HG02852 (cell line): ENCODE measurements at regions not wholly inside any gene's neighbourhood (a gene's known extent, or its start where the extent isn't known, plus 50 kb on each side); places are given as distances from the start of the nearest gene placed in this dataset.

Source experiments
- ATAC-seq: cut with Tn5 transposase; IDR thresholded peaks from one replicate; pipeline ENCODE4 v1.9.1; 2021; ENCODE audit warnings: mild to moderate bottlenecking, moderate library complexity; ENCODE audit not compliant: unreplicated experiment

DNA sequence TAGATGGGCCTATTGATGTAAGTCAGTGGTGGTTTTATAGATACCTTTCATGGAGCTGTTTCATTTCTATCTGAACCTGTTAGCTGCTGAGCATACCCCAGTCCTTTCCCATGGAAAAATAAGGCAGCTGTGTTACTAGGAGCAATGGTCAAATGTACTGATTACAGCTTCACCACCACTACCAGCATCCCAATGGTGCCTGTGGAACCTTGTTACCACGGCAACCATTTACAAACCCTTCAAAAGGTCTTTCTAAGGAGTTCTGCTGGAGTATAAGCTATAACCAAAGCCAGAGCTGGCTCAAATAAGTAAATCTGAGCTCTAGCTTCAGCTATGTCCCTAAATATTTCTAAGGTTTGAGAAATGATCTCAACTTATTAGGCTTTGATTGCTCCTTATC lies 133.4 kb upstream of the ACP3 start:
- no peak for ATAC-seq

- no peak for ATAC-seq
Observed at GRCh38 chr3:132187746-132188145, 129.5 kb upstream of the ACP3 start.

- no peak for ATAC-seq
Observed at GRCh38 chr3:132189601-132190000, 127.6 kb upstream of the ACP3 start.

DNA sequence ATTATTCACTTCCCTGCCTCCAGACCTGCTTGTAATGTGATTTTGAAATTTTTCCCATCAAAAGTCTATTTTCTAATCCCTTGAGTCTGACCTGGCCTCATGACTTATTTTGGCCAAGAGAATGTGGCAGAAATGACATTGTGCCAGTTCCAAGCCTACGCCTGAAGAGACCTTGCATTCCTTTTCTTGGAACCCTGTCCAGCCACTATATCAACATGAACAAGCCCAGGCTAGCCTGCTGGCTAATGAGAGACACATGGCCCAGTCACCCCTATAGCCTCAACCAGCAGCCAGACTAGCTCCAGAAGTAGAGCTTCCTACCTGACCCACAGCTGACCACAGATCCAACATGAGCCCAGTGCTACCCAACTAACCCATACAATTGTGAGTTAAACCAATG lies 121.1 kb upstream of the ACP3 start:
- no peak for ATAC-seq

GRCh38 chr3:132198516-132198915 lies 118.7 kb upstream of the ACP3 start:
- ATAC-seq = no peak

GRCh38 chr3:132199451-132199850 lies 117.8 kb upstream of the ACP3 start:
- ATAC-seq = no peak

- ATAC-seq = no peak
Observed at GRCh38 chr3:132202586-132202985, 114.6 kb upstream of the ACP3 start.

DNA sequence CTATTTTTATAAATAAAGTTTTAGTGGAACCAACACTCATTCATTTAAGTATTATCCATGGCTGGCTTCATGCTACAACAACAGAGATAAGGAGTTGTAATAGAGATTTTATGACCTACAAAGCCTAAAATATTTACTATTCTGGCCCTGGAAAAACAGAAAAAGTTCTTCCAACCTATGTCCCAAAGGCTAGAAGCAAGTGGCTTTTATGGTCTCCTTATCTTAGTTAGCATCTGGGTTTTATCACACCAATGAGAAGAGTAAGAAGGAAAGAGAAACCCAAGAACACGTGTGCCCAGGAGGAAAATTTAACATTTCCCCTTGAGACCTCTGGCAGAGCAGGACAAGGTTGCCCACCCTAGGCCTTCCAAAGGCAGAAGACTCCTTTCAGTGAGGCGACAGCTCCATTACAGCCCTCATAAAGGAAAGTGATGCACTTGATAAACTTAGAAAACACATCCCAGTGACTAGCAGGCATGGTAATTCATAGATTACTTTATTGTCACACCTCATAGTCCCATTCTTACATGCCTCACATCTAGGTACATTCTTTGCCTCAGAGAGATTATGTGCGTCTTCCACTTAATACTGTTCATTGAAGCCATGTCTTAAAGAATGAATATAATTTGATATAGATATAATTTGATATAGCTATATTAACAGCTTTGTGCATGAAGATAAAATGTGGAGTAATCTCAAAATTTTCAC lies 113.2 kb upstream of the ACP3 start:
- no peak for ATAC-seq

GRCh38 chr3:132205609-132206008 lies 111.6 kb upstream of the ACP3 start:
- ATAC-seq = no peak

DNA sequence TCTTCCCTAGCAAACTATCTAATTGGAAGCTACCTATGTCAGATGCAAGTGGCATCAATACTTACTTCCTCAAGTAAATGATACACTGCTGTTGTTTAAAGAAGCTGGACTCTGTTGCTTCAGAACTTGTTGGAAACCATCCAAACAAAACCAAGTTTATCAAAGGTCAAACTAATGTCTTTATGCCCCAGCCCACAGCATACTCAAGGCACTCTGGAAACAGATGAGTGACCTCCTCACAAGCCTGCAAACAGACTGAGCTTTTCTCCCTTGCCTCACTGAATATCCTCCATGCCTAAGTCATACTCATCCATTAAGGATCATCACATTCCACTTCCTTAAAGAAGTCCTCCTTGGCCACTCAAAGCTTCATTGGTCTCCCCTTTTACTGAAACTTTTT lies 107.4 kb upstream of the ACP3 start:
- ATAC-seq = no peak

DNA sequence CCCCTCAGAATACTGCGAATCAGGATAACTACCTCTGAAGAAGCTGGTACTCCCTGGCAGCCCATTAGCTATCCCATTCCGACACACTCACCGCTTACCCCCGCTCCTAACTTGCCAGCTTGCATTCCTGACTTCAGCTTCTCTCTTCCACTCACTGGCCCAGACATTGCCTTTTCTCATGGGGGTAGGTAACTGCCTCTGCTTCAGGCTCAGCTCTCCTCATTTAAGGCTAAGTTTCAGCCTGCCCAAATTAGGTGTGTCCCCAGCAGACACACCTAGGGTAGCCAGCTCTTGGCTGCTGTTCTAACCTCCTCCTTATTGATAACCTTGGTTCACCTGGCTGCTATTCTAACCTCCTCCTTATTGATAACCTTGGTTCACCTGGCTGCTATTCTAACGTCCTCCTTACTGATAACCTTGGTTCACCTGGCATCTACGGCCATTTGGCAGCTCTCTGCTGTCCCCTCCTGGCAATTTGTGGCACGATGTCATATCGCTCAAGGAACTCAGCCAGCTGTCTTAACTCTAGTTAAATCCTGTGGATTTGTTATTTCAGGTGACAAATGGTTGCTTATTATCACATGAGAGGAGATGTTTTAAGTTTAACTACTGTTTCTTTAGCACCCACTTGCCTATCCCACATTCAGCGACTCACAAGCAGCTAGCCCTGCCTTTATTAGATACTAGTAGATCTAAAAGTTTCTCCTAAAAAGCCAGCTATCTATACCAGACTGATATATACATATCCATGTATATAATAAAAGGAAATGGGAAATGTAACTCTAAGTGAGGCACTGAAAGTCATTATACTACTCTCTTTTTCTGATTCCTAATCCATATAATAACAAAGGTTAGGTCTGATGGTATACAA lies 106.5 kb upstream of the ACP3 start:
- no peak for ATAC-seq

GRCh38 chr3:132211896-132212295 lies 105.3 kb upstream of the ACP3 start:
- no peak for ATAC-seq

DNA sequence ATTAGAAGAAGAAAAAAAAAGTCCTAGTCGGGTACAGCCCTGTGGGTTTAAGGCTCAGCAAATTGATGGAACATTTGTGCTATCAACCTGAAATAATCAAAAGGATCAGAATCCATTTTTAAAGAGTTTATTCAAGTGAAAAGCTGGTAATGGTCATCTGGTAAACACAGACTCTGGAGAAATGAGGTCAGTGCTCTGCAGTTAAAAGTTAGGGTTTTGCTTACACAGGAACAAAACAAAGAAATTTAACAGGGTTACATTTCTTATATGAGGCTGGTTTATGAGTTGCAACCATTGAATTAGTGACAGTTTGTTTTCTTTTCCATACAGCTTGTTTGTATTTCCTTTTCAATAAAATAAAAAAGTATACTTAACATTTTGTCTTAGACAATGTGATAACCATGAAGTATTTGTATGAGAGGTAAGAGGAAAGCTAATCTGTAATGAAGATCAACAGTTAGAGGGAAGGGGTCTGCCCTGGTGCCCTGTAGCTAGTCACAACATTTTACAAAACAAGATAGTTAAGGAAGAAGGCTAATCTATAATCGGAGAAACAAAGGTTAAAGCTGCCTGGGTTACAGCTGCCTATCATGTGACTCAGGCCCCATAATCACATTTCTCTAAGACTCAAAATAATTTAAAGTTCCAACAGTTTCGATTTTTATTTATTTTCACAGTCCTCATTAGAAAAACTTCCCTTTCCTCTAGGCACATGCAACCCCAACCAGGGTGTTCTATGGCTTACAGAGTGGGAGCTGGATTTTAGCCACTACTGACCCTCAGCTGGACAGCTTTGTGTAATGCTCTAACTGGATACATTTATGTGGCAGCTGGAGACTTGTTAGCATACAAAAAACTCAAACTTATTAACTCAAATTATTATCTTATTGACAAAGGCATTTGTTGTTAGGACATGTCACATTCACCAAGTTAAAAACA lies 98.1 kb upstream of the ACP3 start:
- ATAC-seq = no peak

- no peak for ATAC-seq
Observed at GRCh38 chr3:132220986-132221385, 96.2 kb upstream of the ACP3 start.

DNA sequence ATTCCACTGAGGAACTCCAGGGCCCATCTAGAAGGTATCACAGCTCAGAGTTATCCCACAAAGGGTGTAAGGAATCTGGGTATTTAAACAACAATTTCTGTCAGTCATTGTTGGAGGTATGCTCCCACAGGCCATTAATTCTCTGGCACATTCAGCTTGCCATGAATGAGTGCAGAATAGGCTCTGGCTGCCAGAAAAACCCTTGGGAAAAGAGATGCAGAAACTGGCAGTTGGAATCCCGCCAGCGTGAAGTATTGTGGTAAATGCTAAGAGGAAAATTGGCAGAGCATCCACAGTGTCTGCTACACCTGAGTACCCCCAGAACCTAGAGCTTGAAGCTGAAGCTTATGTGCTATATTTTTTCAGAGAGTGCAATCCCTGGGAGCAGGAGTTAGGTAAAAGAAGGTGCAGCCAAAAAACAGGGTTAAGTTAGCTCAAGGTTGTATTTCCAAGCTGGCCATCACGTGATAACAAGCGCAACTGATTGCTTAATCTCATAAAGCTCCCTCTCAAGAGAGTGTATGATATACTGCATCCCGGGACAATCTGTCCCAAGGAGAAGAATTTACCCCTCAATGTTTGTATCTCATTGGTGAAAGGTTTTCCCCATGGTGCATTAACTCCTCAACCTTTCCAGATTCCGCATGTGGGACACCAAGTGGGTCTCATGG lies 94.2 kb upstream of the ACP3 start:
- ATAC-seq = no peak

- ATAC-seq = no peak
Observed at GRCh38 chr3:132225664-132226063, 91.5 kb upstream of the ACP3 start.

GRCh38 chr3:132228923-132229322 lies 88.3 kb upstream of the ACP3 start:
- no peak for ATAC-seq

DNA sequence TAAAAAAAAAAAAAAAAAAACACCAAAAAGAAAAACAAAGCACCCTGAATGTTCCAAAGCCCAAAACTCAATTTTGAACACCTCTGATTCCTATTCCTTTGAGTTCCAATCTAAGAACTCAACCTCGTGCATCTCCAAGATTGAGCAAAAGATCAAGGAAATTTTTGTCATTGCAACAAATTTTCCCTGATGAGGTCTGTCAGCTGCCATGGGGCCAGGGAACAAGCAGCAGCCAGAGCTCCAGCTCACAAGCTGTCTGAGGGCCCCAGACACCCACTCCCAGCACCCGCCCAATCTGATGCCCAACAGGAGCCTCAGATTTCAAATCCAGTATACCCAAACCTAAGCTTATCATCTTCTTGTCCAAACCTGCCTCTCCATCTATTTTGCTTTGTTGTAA lies 87.6 kb upstream of the ACP3 start:
- no peak for ATAC-seq

DNA sequence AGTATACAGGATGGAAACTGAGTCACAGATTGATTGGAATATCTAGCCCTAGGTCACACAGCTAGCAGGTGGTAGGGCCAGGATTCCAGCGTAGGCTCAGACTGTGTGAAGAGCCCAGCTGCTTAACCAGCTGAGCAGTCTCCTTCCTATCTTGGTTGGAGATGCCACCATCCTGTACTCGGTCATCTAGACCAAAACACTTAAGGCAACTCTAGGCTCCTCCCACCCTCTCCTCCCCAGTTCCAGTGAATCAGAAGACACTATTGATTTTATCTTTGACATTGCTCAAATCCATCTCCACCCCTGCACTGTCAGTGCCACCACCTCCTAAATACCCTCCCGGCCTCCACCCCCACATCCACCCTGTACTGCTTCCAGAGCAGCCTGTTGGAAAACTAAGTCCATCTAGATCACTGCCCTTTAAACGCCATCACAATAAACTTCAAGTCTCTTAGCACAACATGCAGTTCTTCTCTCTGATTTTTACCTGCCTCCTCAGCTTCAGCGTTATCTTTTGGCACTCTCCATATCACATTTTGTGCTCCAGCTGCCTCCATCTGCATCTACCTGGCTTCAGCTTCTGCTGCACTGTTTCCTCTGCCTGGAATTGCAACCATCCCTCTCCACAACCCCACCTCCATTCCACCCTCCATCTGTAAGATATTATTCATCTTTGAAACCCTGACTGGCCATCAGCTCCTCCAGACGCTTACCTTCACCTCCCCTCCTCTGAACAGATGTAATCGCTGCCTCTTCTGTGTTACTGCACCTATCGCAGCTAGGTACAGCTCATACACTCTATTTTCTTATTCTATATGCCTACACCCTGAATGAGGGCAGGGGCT lies 86.8 kb upstream of the ACP3 start:
- no peak for ATAC-seq

DNA sequence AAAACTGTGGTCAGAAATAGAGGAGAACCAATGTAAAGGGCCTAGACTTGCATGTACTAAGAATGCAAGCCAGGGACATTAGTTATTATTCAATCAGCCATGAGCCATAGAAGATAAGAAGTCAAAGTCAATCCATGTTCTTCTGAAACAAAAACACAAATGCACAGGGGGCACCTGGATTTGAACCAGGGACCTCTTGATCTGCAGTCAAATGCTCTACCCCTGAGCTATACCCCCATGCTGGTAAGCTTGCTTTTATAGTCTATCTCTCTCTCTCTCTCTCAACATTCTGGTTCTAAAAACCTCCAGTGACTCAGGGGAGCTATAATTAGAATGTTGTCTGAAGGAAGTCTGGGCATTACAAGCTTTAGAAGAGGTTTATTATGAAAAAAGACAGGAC lies 85.6 kb upstream of the ACP3 start:
- ATAC-seq = no peak
